ENCODE measurements at regions not wholly inside any gene's neighbourhood (a gene's known extent, or its start where the extent isn't known, plus 50 kb on each side); places are given as distances from the start of the nearest gene placed in this dataset.

DNA sequence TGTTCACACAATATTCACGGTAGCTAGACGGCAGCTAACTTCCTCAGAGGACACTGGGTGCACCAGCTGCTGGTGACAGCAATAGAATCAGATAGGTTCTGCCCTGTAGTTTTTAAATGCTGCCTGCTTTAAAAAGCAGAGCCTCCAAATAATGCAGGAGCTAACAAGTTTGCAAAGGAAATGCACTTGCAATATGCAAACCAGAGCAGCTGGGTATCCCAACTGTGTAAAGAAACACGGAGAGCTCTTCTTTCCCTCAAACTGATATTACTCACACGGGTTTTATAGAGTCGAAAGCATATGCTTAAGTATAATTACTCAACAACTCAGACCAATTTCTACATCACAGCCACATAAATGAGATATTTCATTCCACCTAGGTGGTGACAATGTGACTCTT lies 432.7 kb downstream of the TFAP2A start:
- TF ChIP-seq, protein P1, sequence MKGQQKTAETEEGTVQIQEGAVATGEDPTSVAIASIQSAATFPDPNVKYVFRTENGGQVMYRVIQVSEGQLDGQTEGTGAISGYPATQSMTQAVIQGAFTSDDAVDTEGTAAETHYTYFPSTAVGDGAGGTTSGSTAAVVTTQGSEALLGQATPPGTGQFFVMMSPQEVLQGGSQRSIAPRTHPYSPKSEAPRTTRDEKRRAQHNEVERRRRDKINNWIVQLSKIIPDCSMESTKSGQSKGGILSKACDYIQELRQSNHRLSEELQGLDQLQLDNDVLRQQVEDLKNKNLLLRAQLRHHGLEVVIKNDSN (IDR thresholded peaks at IDR 0.05) = no peak
- TF ChIP-seq CREB1 (IDR thresholded peaks at IDR 0.05; ENCODE audit: low read depth) = no peak
- no peak for TF ChIP-seq RAD21 (IDR thresholded peaks at IDR 0.05; ENCODE audit: low read depth)
- TF ChIP-seq NFIC (IDR thresholded peaks at IDR 0.05) = no peak
- TF ChIP-seq, protein P2, sequence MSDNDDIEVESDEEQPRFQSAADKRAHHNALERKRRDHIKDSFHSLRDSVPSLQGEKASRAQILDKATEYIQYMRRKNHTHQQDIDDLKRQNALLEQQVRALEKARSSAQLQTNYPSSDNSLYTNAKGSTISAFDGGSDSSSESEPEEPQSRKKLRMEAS (IDR thresholded peaks at IDR 0.05) = no peak
- no peak for TF ChIP-seq YY1 (IDR thresholded peaks at IDR 0.05; ENCODE audit: low read depth)
- TF ChIP-seq, protein P3, sequence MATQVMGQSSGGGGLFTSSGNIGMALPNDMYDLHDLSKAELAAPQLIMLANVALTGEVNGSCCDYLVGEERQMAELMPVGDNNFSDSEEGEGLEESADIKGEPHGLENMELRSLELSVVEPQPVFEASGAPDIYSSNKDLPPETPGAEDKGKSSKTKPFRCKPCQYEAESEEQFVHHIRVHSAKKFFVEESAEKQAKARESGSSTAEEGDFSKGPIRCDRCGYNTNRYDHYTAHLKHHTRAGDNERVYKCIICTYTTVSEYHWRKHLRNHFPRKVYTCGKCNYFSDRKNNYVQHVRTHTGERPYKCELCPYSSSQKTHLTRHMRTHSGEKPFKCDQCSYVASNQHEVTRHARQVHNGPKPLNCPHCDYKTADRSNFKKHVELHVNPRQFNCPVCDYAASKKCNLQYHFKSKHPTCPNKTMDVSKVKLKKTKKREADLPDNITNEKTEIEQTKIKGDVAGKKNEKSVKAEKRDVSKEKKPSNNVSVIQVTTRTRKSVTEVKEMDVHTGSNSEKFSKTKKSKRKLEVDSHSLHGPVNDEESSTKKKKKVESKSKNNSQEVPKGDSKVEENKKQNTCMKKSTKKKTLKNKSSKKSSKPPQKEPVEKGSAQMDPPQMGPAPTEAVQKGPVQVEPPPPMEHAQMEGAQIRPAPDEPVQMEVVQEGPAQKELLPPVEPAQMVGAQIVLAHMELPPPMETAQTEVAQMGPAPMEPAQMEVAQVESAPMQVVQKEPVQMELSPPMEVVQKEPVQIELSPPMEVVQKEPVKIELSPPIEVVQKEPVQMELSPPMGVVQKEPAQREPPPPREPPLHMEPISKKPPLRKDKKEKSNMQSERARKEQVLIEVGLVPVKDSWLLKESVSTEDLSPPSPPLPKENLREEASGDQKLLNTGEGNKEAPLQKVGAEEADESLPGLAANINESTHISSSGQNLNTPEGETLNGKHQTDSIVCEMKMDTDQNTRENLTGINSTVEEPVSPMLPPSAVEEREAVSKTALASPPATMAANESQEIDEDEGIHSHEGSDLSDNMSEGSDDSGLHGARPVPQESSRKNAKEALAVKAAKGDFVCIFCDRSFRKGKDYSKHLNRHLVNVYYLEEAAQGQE (IDR thresholded peaks at IDR 0.05; ENCODE audit: low read depth) = no peak
- no peak for TF ChIP-seq EP300 (IDR thresholded peaks at IDR 0.05; ENCODE audit: borderline replicate concordance)

DNA sequence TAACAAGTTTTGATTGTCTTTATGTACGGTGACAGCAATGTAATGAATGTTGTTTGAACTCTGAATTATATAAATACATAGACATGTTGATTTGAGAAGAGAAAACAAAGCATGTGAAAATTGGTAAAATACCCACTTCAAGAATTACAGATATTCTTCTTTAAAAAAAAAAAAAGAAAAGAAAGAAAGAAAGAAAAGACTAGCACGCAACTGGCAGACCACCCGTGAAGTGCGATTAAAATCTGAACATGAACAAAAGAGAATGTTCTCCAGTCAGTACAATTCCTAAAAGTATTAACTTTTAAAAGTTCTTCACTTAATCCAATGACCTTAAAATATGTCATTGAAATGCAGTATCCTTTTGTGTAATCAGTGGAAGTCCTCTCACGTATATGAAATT lies 434.9 kb downstream of the TFAP2A start:
- TF ChIP-seq NFIC (IDR thresholded peaks at IDR 0.05) (no peak), EGR1 (IDR thresholded peaks at IDR 0.05) (no peak), EP300 (IDR thresholded peaks at IDR 0.05; ENCODE audit: borderline replicate concordance) (no peak), ZBTB7A (IDR thresholded peaks at IDR 0.05; ENCODE audit: low read depth) (no peak), RAD21 (IDR thresholded peaks at IDR 0.05; ENCODE audit: low read depth) (no peak), FOXM1 (IDR thresholded peaks at IDR 0.05; ENCODE audit: borderline replicate concordance, low read depth) (no peak)
- TF ChIP-seq, protein P1 (IDR thresholded peaks at IDR 0.05) = no peak
- TF ChIP-seq, protein P2 (IDR thresholded peaks at IDR 0.05) = no peak

DNA sequence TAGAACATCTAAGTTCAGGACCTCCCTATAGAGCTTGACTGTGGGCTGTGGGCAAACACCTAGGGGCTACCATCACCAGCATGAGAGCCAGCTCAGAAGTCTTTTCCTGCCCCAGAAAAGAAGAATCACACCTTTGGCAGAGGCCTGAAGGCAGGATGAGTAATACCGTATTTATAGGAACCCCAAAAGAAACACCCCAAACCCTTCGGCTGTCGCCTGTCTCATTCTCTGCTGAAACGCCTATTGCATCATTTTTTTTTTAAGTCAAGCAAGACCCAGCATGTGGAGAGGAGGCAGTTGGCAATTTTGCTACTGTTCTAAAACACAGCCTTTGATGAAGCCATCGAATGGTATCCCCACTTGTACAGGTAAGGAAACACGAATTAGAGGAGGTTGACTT lies 436.4 kb downstream of the TFAP2A start:
- TF ChIP-seq EP300 (IDR thresholded peaks at IDR 0.05; ENCODE audit: borderline replicate concordance) = no peak

DNA sequence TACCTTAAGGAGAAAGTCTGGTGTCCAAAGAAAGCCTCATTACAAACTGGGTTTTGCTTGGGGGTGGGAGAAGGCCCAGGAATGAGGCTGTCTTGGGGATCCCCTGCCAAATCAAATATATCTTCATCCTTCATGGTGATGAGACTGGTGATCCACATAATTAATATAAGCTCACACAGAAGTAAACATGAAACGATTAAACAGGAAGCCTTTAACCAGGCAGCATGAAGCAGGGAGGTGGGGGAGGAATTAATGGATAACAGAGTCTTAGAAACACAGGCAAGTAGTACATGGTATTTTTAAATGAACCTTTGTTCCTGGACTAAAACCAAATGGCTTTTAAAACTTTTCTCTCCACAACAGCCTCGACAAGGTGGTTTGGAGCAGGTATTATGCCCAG lies 437.5 kb downstream of the TFAP2A start:
- TF ChIP-seq ZBTB7A (IDR thresholded peaks at IDR 0.05; ENCODE audit: low read depth) (no peak), CREB1 (IDR thresholded peaks at IDR 0.05; ENCODE audit: low read depth) (no peak), RAD21 (IDR thresholded peaks at IDR 0.05; ENCODE audit: low read depth) (no peak), EP300 (IDR thresholded peaks at IDR 0.05; ENCODE audit: borderline replicate concordance) (no peak), TEAD4 (IDR thresholded peaks at IDR 0.05) (no peak), EGR1 (IDR thresholded peaks at IDR 0.05) (no peak), FOXM1 (IDR thresholded peaks at IDR 0.05; ENCODE audit: borderline replicate concordance, low read depth) (no peak), CEBPB (IDR thresholded peaks at IDR 0.05) (no peak), NFIC (IDR thresholded peaks at IDR 0.05) (no peak), TAF1 (IDR thresholded peaks at IDR 0.05; ENCODE audit: low read depth) (no peak), TCF12 (IDR thresholded peaks at IDR 0.05; ENCODE audit: low read depth) (no peak), YY1 (IDR thresholded peaks at IDR 0.05; ENCODE audit: low read depth) (no peak)
- TF ChIP-seq, protein P1 (IDR thresholded peaks at IDR 0.05) = no peak
- TF ChIP-seq, protein P3 (IDR thresholded peaks at IDR 0.05; ENCODE audit: low read depth) = no peak

DNA sequence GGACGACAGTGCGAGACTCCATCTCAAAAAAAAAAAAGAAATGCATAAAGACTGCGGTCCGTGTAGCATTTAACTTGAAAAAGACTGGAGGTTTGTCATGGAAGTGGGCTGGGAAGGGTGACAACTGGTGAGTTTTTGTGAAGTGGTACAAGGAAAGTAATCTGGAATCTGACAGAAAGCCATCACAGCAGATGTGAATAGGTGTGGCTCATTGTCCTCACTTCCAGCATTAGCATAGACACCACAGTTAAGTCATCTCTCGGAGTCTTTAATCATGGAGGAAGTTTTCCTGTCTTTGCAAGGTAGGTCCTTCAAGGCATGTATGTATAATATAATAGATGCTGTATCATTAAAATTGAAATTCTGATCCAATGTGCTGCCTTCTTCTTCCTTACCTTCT lies 453.2 kb downstream of the TFAP2A start:
- TF ChIP-seq FOXM1 (IDR thresholded peaks at IDR 0.05; ENCODE audit: borderline replicate concordance, low read depth) (no peak), TAF1 (IDR thresholded peaks at IDR 0.05; ENCODE audit: low read depth) (no peak), RAD21 (IDR thresholded peaks at IDR 0.05; ENCODE audit: low read depth) (no peak), CREB1 (IDR thresholded peaks at IDR 0.05; ENCODE audit: low read depth) (no peak), TEAD4 (IDR thresholded peaks at IDR 0.05) (no peak), NFIC (IDR thresholded peaks at IDR 0.05) (no peak), YY1 (IDR thresholded peaks at IDR 0.05; ENCODE audit: low read depth) (no peak), ZBTB7A (IDR thresholded peaks at IDR 0.05; ENCODE audit: low read depth) (no peak), CEBPB (IDR thresholded peaks at IDR 0.05) (no peak), EGR1 (IDR thresholded peaks at IDR 0.05) (no peak), TCF12 (IDR thresholded peaks at IDR 0.05; ENCODE audit: low read depth) (no peak)
- TF ChIP-seq, protein P2 (IDR thresholded peaks at IDR 0.05) = no peak

DNA sequence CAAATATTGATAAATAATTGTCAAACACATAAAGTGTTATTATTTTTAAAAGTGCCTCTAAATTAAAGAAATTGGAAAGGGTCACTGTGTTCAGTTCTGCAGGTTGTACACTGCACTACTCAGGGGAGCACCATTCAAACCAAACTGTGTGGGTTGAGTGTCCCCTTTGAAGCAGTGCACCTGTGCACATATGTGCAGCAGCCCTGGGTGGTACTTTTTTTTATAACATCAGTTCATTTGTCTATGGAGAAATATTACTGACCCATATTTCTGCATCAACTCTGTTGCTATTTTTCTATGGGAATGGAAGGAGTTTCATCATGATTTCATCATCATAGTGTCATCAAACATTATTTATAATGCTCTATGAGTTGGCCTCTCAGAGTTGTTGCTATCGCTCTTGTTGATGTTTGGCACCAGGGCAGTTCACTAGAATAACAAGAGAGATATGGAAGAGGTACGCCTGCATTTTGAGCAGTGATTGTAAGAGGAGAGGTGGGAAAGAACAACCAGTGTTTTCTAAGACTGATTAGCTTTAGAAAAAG lies 457.6 kb downstream of the TFAP2A start:
- TF ChIP-seq NFIC (IDR thresholded peaks at IDR 0.05) (no peak), CEBPB (IDR thresholded peaks at IDR 0.05) (no peak), TCF12 (IDR thresholded peaks at IDR 0.05; ENCODE audit: low read depth) (no peak), YY1 (IDR thresholded peaks at IDR 0.05; ENCODE audit: low read depth) (no peak), EGR1 (IDR thresholded peaks at IDR 0.05) (no peak), FOXM1 (IDR thresholded peaks at IDR 0.05; ENCODE audit: borderline replicate concordance, low read depth) (no peak), CREB1 (IDR thresholded peaks at IDR 0.05; ENCODE audit: low read depth) (no peak), EP300 (IDR thresholded peaks at IDR 0.05; ENCODE audit: borderline replicate concordance) (no peak)
- TF ChIP-seq, protein P1 (IDR thresholded peaks at IDR 0.05) = no peak
- TF ChIP-seq, protein P3 (IDR thresholded peaks at IDR 0.05; ENCODE audit: low read depth) = no peak

All from Ishikawa (cell line).